ENCODE measurements at regions not wholly inside any gene's neighbourhood (a gene's known extent, or its start where the extent isn't known, plus 50 kb on each side); places are given as distances from the start of the nearest gene placed in this dataset.

GRCh38 chr3:6785726-6786125 lies 75.2 kb upstream of the GRM7 start:
- TF ChIP-seq POLR2A (IDR thresholded peaks at IDR 0.05) (no peak), CTCF (IDR thresholded peaks at IDR 0.05) (no peak)

Data from stomach (tissue), 4 donors.